Peyer's patch (tissue), 4 donors: ENCODE measurements at regions not wholly inside any gene's neighbourhood (a gene's known extent, or its start where the extent isn't known, plus 50 kb on each side); places are given as distances from the start of the nearest gene placed in this dataset.

ENCODE experiments used
- DNase-seq, 3 donors: peaks; one replicate each; pipeline ENCODE4 v3.0.0-alpha.2; 2017 to 2019
- H3K27ac ChIP-seq, 4 donors: fragments of 200-600 bp; sonication (generic); one replicate each; pipeline ENCODE4 v1.5.1; 2016 to 2019
- H3K27me3 ChIP-seq, 2 donors: fragments of 200-600 bp; sonication (generic); one replicate each; pipeline ENCODE4 v1.5.1; 2019
- H3K36me3 ChIP-seq, 3 donors: fragments of 200-600 bp; sonication (generic); one replicate each; pipeline ENCODE4 v1.5.1; 2016 to 2019
- H3K4me1 ChIP-seq, 4 donors: fragments of 200-600 bp; sonication (generic); one replicate each; pipeline ENCODE4 v1.5.1; 2016 to 2019
- H3K4me3 ChIP-seq, 4 donors: fragments of 200-600 bp; sonication (generic); 1 replicate in 3 of 4; 2 replicates in 1 of 4; pipeline ENCODE4 v1.5.1; 2016 to 2019; ENCODE audit warnings: mild to moderate bottlenecking in 1 of 4
- H3K9me3 ChIP-seq, 4 donors: fragments of 200-600 bp; sonication (generic); one replicate each; pipeline ENCODE4 v1.5.1; 2016 to 2019; ENCODE audit warnings: mild to moderate bottlenecking in 1 of 4
- POLR2A ChIP-seq, 2 donors: fragments of 450-650 bp; IDR thresholded peaks; one replicate each; pipeline ENCODE4 v1.5.1; 2017; ENCODE audit warnings: antibody characterized with exemption in 2 of 2, mild to moderate bottlenecking in 2 of 2, moderate library complexity in 2 of 2
- TF ChIP-seq, protein P1 (sequence below), 6 experiments: fragments of 450-650 bp in 4 of 6; fragments of 200-600 bp in 2 of 6; sonication (generic) in 1 of 6; IDR thresholded peaks; one replicate each; pipeline ENCODE4 v1.5.1; 2017 to 2019; ENCODE audit warnings: antibody characterized with exemption in 6 of 6, mild to moderate bottlenecking in 3 of 6, moderate library complexity in 1 of 6

DNA sequence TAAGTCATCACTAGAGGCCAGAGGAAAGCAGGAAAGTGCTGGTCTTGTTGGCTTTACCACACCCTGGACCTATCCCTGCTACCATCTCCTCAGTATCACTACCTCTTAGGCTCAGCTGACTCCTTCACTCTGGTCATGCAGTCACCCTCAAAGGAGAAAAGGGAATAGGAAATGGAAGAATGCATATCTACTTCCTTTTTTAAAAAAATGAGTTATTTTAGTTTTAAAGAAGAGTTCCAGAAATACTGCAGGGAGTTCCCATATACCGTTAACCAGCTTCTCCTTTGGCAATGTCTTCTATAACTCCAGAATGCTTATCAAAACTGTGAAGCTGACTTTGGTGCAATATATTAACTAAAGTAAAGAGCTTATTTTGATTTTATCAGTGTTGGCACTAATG is 688.6 kb downstream of the DIPK2A start:
- H3K27me3 ChIP-seq, result no peaks in the 10 kb centered on the region
- no peaks in the 10 kb centered on the region for H3K4me1 ChIP-seq
- no peaks in the 10 kb centered on the region for H3K9me3 ChIP-seq
- no peak for TF ChIP-seq POLR2A (IDR thresholded peaks at IDR 0.05)
- TF ChIP-seq, protein P1, sequence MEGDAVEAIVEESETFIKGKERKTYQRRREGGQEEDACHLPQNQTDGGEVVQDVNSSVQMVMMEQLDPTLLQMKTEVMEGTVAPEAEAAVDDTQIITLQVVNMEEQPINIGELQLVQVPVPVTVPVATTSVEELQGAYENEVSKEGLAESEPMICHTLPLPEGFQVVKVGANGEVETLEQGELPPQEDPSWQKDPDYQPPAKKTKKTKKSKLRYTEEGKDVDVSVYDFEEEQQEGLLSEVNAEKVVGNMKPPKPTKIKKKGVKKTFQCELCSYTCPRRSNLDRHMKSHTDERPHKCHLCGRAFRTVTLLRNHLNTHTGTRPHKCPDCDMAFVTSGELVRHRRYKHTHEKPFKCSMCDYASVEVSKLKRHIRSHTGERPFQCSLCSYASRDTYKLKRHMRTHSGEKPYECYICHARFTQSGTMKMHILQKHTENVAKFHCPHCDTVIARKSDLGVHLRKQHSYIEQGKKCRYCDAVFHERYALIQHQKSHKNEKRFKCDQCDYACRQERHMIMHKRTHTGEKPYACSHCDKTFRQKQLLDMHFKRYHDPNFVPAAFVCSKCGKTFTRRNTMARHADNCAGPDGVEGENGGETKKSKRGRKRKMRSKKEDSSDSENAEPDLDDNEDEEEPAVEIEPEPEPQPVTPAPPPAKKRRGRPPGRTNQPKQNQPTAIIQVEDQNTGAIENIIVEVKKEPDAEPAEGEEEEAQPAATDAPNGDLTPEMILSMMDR (IDR thresholded peaks at IDR 0.05), result no peak
- DNase-seq, result no peak
- H3K27ac ChIP-seq, result no peak overlapping the region
- H3K4me3 ChIP-seq, result no peak overlapping the region
- H3K36me3 ChIP-seq, result no peaks in the 10 kb centered on the region

GRCh38 chr3:144662729-144663128 is 691.1 kb downstream of the DIPK2A start:
- Histone ChIP-seq H3K36me3 (no peaks in the 10 kb centered on the region), H3K9me3 (no peaks in the 10 kb centered on the region), H3K4me3 (no peak overlapping the region), H3K27ac (no peak overlapping the region), H3K4me1 (no peaks in the 10 kb centered on the region), H3K27me3 (no peaks in the 10 kb centered on the region)
- TF ChIP-seq, protein P1 (IDR thresholded peaks at IDR 0.05), result no peak
- TF ChIP-seq POLR2A (IDR thresholded peaks at IDR 0.05), result no peak
- DNase-seq, result no peak

DNA sequence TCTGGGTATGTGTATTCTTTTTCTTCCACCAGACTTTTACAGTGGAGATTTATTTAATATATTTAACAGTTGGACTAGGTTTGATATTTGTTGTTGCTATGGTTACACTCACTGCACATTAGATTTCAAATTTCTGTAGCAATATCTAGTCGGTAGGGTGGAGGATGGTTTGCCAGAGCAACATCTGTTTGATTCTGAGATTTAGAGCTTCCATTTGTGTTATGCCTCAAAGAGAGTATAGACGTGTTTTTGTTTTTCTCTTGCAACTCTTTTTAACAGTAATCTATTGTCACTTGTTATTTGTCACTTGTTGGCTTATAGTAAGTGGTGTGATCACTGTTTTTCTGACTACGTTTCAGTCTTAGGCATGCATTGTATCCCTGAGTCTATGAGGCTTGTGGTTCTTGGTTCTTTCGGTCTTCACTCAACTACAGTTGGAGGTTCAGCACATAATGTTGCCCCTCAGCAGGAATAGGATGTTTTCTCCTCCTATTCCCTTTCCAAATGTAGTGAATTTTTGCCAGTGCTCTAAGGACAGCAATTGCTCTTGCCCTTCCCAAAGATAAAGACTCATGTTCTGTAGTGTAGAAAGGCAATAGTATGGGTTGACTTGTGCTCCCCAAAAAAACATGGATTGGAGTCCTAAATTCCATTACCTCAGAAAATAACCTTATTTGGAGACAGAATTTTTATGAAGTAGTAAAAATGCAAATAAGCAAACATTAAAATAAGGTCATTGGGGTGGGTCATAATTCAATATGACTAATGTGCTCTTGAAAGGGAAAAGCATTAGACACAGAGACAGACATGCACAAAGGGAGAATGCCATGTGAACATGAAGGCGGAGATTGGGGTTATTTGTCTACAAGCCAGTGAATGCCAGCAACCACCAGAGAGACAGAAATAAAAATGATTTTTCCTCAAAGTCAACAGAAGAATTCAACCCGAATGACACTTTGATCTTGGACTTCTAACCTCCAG is 692.1 kb downstream of the DIPK2A start:
- TF ChIP-seq POLR2A (IDR thresholded peaks at IDR 0.05), result no peak
- TF ChIP-seq, protein P1 (IDR thresholded peaks at IDR 0.05), result no peak
- H3K27me3 ChIP-seq, result no peaks in the 10 kb centered on the region

DNA sequence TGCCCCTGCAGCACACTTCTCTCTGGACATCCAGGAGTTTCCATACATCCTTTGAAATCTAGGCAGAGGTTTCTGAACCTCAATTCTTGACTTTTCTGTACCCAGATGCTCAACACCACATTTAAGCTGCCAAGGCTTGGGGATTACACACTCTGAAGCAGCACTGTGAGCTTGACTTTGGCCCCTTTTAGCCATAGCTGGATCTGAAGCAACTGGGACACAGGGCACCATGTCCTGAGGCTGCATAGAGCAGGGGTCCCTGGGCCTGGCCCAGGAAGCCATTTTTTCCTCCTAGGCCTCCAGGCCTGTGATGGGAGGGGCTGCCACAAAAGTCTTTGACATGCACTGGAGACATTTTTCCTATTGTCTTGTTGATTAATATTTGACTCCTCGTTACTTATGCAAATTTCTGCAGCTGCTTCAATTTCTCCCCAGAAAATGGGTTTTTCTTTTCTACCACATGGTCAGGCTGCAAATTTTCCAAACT is 694.0 kb downstream of the DIPK2A start:
- Histone ChIP-seq H3K4me1 (no peaks in the 10 kb centered on the region), H3K27me3 (no peaks in the 10 kb centered on the region), H3K4me3 (no peak overlapping the region), H3K27ac (no peak overlapping the region), H3K36me3 (no peaks in the 10 kb centered on the region), H3K9me3 (no peaks in the 10 kb centered on the region)
- DNase-seq, result no peak
- TF ChIP-seq POLR2A (IDR thresholded peaks at IDR 0.05), result no peak
- TF ChIP-seq, protein P1 (IDR thresholded peaks at IDR 0.05), result no peak

More for the DNA sequence above, 692.1 kb downstream of the DIPK2A start:
- DNase-seq, result no peak
- H3K27ac ChIP-seq, result no peak overlapping the region
- H3K4me1 ChIP-seq, result no peaks in the 10 kb centered on the region
- no peaks in the 10 kb centered on the region for H3K36me3 ChIP-seq
- no peak overlapping the region for H3K4me3 ChIP-seq
- no peaks in the 10 kb centered on the region for H3K9me3 ChIP-seq

GRCh38 chr3:144670571-144670970 is 698.9 kb downstream of the DIPK2A start:
- no peak overlapping the region for H3K27ac ChIP-seq
- no peak for TF ChIP-seq POLR2A (IDR thresholded peaks at IDR 0.05)
- TF ChIP-seq, protein P1 (IDR thresholded peaks at IDR 0.05), result no peak
- no peaks in the 10 kb centered on the region for H3K27me3 ChIP-seq
- DNase-seq, result no peak
- no peaks in the 10 kb centered on the region for H3K9me3 ChIP-seq
- no peak overlapping the region for H3K4me3 ChIP-seq
- no peaks in the 10 kb centered on the region for H3K36me3 ChIP-seq
- H3K4me1 ChIP-seq, result no peaks in the 10 kb centered on the region
